Stomach (tissue), 8 donors: ENCODE measurements at regions not wholly inside any gene's neighbourhood (a gene's known extent, or its start where the extent isn't known, plus 50 kb on each side); places are given as distances from the start of the nearest gene placed in this dataset.
A peak's percentile ranks its signal among the peaks of the same experiment; 100 is the strongest.

ENCODE experiments used
- DNase-seq, 2 donors: peaks; one replicate each; pipeline versions ENCODE4 v3.0.0 to v3.0.0-alpha.2; 2013 to 2019
- H3K27ac ChIP-seq, 5 donors: fragments of 200-600 bp in 4 of 5; sonication (generic) in 4 of 5; one replicate each; pipeline ENCODE4 v1.5.1; 2013 to 2019; ENCODE audit warnings: mild to moderate bottlenecking in 1 of 5, moderate library complexity in 1 of 5
- H3K27me3 ChIP-seq, 3 donors: fragments of 200-600 bp; sonication (generic); one replicate each; pipeline ENCODE4 v1.5.1; 2017 to 2019; ENCODE audit warnings: mixed run types in 1 of 3
- H3K36me3 ChIP-seq, 4 donors: fragments of 200-600 bp; sonication (generic); 1 replicate in 3 of 4; 2 replicates in 1 of 4; pipeline ENCODE4 v1.5.1; 2016 to 2019
- H3K4me1 ChIP-seq, 4 donors: fragments of 200-600 bp; sonication (generic); one replicate each; pipeline ENCODE4 v1.5.1; 2016 to 2019
- H3K4me3 ChIP-seq, 4 donors: fragments of 200-600 bp; sonication (generic) in 3 of 4; one replicate each; pipeline ENCODE4 v1.5.1; 2016 to 2019; ENCODE audit warnings: mild to moderate bottlenecking in 1 of 4
- H3K9me3 ChIP-seq, 4 donors: fragments of 200-600 bp; sonication (generic); one replicate each; pipeline ENCODE4 v1.5.1; 2016 to 2019
- EP300 ChIP-seq: sonication (generic); formaldehyde crosslinking; IDR thresholded peaks from one replicate; pipeline ENCODE4 v1.6.1; 2017; ENCODE audit warnings: antibody characterized with exemption
- POLR2A ChIP-seq, 4 donors: fragments of 450-650 bp; IDR thresholded peaks; one replicate each; pipeline ENCODE4 v1.6.1; 2016; ENCODE audit warnings: antibody characterized with exemption in 4 of 4, control low read depth in 2 of 4, mild to moderate bottlenecking in 1 of 4, moderate library complexity in 1 of 4
- POLR2AphosphoS5 ChIP-seq, 3 donors: sonication (generic); formaldehyde crosslinking; IDR thresholded peaks; one replicate each; pipeline ENCODE4 v1.6.1; 2016; ENCODE audit warnings: antibody characterized with exemption in 3 of 3
- WGBS, 5 donors: extraction: QIAGEN DNeasy Blood & Tissue Kit in 3 of 5; methylation state at CpG; one replicate each; pipeline versions ENCODE4 v1.1.5 to v1.1.7; 2013 to 2018; 5-methylcytosine and 5-hydroxymethylcytosine counted together
- intact Hi-C: fragments of 100-400 bp; cut with DNase I; formaldehyde crosslinking; loops from one replicate; pipeline ENCODE4 v1.15.1; 2023; ENCODE audit warnings: low total_unique reads
- TF ChIP-seq, protein P1 (sequence below), 7 experiments: fragments of 450-650 bp in 4 of 7; fragments of 200-600 bp in 3 of 7; sonication (generic) in 3 of 7; IDR thresholded peaks; one replicate each; pipeline ENCODE4 v1.5.1; 2016 to 2019; ENCODE audit warnings: antibody characterized with exemption in 7 of 7, control low read depth in 2 of 7, mild to moderate bottlenecking in 1 of 7
- donor health status: healthy with polysubstance abuse.
- donor health status: Bipolar disorder and iron deficiency.
- donor health status: healthy.

DNA sequence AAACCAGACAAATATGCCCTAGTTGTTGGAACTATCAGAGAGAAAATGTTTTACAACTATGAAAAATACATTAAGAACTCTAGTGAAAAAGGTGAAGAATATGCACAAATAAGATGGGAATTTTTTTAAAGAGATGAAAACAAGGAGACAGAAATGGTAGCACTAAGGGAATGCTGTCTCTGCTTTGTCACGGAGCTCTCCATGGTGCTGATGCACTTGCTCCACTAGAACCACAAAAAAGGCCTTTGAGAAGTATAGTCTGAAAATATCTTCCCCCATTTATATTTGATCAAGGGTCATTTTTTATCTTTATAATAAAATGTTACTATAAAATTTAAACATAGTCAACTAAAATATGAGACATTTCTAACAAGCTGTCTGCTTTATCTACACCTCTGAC is 1655.5 kb upstream of the AGA start:
- no peak for TF ChIP-seq POLR2AphosphoS5 (IDR thresholded peaks at IDR 0.05)
- TF ChIP-seq POLR2A (IDR thresholded peaks at IDR 0.05) = no peak
- intact Hi-C loops = no loop called here

DNA sequence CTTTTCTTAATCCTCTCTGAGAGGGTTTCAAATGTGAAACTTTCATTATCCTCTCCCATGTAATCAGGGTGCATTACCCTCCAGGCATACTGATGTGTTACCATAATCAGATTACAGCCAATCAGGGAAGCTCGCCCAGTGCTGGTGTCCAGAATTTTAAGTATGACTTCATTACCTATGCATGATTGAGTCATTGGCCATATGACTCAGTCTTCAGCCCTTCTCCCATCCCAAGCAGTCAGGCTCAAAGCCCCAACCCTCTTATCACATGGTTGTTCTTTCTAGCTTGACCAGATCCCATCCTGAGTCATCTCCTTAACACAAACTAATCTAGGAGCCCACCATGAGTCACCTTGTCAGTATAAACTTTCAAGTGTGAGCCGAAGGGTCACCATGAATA is 1668.1 kb upstream of the AGA start:
- Histone ChIP-seq H3K4me1 (no peaks in the 10 kb centered on the region), H3K27me3 (no peaks in the 10 kb centered on the region), H3K9me3 (no peaks in the 10 kb centered on the region), H3K36me3 (no peaks in the 10 kb centered on the region), H3K27ac (no peak overlapping the region), H3K4me3 (no peak overlapping the region)
- no peak for DNase-seq
- intact Hi-C loops = no loop called here
- 74 to 89% (median 86%) methylated on average over 2 of the region's 2 CpGs for WGBS, 5 donors
- TF ChIP-seq EP300 = no peak
- no peak for TF ChIP-seq POLR2A (IDR thresholded peaks at IDR 0.05)
- TF ChIP-seq, protein P1, sequence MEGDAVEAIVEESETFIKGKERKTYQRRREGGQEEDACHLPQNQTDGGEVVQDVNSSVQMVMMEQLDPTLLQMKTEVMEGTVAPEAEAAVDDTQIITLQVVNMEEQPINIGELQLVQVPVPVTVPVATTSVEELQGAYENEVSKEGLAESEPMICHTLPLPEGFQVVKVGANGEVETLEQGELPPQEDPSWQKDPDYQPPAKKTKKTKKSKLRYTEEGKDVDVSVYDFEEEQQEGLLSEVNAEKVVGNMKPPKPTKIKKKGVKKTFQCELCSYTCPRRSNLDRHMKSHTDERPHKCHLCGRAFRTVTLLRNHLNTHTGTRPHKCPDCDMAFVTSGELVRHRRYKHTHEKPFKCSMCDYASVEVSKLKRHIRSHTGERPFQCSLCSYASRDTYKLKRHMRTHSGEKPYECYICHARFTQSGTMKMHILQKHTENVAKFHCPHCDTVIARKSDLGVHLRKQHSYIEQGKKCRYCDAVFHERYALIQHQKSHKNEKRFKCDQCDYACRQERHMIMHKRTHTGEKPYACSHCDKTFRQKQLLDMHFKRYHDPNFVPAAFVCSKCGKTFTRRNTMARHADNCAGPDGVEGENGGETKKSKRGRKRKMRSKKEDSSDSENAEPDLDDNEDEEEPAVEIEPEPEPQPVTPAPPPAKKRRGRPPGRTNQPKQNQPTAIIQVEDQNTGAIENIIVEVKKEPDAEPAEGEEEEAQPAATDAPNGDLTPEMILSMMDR (IDR thresholded peaks at IDR 0.05) = no peak
- no peak for TF ChIP-seq POLR2AphosphoS5 (IDR thresholded peaks at IDR 0.05)

More for the DNA sequence above, 1655.5 kb upstream of the AGA start:
- H3K36me3 ChIP-seq = no peaks in the 10 kb centered on the region
- H3K9me3 ChIP-seq = peaks cover 0 to 7% (median 4%) of the 10 kb centered on the region in 4 donors
- H3K4me1 ChIP-seq = no peaks in the 10 kb centered on the region
- no peak overlapping the region for H3K27ac ChIP-seq
- no peaks in the 10 kb centered on the region for H3K27me3 ChIP-seq
- peak in 1 of 2 donors; percentile 36 for DNase-seq
- WGBS, 5 donors = 3 to 8% (median 6%) methylated on average over 1 of the region's 1 CpG
- no peak overlapping the region for H3K4me3 ChIP-seq

DNA sequence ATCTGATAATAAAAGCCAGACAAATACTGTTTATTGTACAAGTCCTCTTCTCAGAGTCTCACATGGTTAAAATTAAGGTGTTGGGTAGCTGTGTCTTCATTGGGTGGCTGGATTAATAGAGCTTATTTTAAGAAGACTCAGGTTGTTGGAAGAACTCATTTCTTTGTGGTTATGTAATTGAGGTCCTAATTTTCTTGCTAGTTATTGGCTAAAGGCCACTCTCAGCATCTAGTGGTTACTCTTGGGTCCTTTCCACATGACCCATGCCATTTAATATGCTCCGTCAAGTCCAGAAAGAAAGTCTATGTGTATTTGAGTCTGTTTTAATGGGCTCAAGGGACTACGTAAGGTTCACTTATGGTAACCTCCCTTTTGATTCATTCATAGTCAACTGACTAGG is 1668.6 kb upstream of the AGA start:
- no peaks in the 10 kb centered on the region for H3K27me3 ChIP-seq
- H3K4me1 ChIP-seq = no peaks in the 10 kb centered on the region
- no peak for DNase-seq
- intact Hi-C loops = no loop called here
- H3K4me3 ChIP-seq = no peak overlapping the region
- H3K36me3 ChIP-seq = no peaks in the 10 kb centered on the region
- no peak overlapping the region for H3K27ac ChIP-seq
- WGBS, 5 donors = 65 to 97% (median 84%) methylated on average over 2 of the region's 2 CpGs
- TF ChIP-seq, protein P1 (IDR thresholded peaks at IDR 0.05) = no peak
- no peaks in the 10 kb centered on the region for H3K9me3 ChIP-seq

DNA sequence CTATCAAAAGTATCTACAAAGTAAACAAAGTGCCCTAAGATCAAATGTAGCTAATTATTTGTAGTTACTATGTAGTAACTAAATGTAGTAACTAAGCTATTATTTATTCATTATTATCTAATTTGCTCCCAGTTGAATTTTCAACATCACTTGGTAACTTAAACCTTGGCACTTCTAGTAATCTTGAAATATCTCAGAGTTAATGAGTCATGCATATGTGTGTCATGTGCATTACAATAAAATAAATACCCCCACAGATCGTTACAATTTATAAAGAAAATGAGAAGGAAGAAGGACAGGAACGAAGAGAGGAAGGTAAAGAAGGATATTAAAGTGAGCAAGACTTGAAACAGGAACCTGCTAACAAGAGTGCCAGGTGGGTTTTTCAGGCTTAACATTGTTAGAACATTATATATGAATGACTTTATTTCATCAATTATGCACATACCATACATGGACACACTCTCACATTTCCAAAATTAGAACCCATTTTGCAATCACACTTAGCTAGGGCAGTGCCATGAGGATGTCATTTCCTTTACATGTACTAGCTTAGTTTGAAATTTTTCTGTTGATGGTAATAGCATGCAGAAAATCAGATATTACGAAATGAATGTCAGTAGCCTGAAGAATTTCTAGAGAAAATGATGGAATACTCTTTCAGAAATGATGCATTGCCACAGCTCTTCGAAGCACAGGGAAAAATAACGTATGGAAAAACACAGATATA is 1670.4 kb upstream of the AGA start:
- whole genome bisulfite sequencing, 5 donors = 54 to 66% (median 62%) methylated on average over 5 of the region's 5 CpGs
- Histone ChIP-seq H3K27ac (no peak overlapping the region), H3K4me1 (no peaks in the 10 kb centered on the region), H3K4me3 (no peak overlapping the region), H3K9me3 (no peaks in the 10 kb centered on the region), H3K36me3 (no peaks in the 10 kb centered on the region), H3K27me3 (no peaks in the 10 kb centered on the region)
- DNase-seq = no peak
- intact Hi-C loops = no loop called here
- no peak for TF ChIP-seq EP300
- TF ChIP-seq POLR2A (IDR thresholded peaks at IDR 0.05) = no peak
- TF ChIP-seq, protein P1 (IDR thresholded peaks at IDR 0.05) = no peak
- no peak for TF ChIP-seq POLR2AphosphoS5 (IDR thresholded peaks at IDR 0.05)

DNA sequence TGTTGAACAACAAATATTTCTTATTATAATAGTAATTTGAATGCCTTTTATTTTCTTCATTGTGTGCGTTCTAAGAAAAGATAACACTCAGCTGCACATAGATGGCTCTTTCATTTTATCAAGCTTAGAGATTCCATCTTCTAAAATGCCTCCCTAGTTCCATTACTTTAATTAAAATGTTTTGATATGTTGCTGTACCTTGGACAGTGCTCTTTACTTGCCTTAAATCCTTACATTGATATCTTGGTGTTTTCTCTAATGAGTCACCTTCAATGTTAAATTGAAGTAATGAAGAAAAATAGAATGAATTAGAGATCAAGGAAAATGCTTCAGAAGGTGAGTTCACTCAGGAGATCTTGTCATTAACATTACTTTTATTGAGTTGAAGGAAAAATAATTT is 1672.4 kb upstream of the AGA start:
- no peaks in the 10 kb centered on the region for H3K36me3 ChIP-seq
- WGBS, 5 donors = 84 to 91% (median 86%) methylated on average over 1 of the region's 1 CpG
- no peaks in the 10 kb centered on the region for H3K27me3 ChIP-seq
- TF ChIP-seq EP300 (no peak), POLR2A (IDR thresholded peaks at IDR 0.05) (no peak), POLR2AphosphoS5 (IDR thresholded peaks at IDR 0.05) (no peak)
- TF ChIP-seq, protein P1 (IDR thresholded peaks at IDR 0.05) = no peak
- no peak overlapping the region for H3K27ac ChIP-seq
- DNase-seq = no peak
- H3K4me3 ChIP-seq = no peak overlapping the region
- no peaks in the 10 kb centered on the region for H3K9me3 ChIP-seq
- H3K4me1 ChIP-seq = no peaks in the 10 kb centered on the region
- intact Hi-C loops = no loop called here
